Tibial nerve (tissue), 4 donors: ENCODE measurements at regions not wholly inside any gene's neighbourhood (a gene's known extent, or its start where the extent isn't known, plus 50 kb on each side); places are given as distances from the start of the nearest gene placed in this dataset.

ENCODE experiments used
- DNase-seq, 2 donors: peaks; one replicate each; pipeline ENCODE4 v3.0.0-alpha.2; 2019; ENCODE audit warnings: low spot score in 2 of 2
- H3K27ac ChIP-seq, 4 donors: fragments of 200-600 bp; sonication (generic) in 3 of 4; one replicate each; pipeline ENCODE4 v1.5.1; 2017 to 2019; ENCODE audit warnings: mild to moderate bottlenecking in 1 of 4
- H3K27me3 ChIP-seq, 2 donors: fragments of 200-600 bp; sonication (generic) in 1 of 2; one replicate each; pipeline versions ENCODE4 v1.5.1 to v1.6.0; 2017 to 2019
- H3K36me3 ChIP-seq, 3 donors: fragments of 200-600 bp; sonication (generic); one replicate each; pipeline ENCODE4 v1.5.1; 2018 to 2019
- H3K4me1 ChIP-seq, 4 donors: fragments of 200-600 bp; sonication (generic) in 3 of 4; one replicate each; pipeline ENCODE4 v1.5.1; 2017 to 2019
- H3K4me3 ChIP-seq, 4 donors: fragments of 200-600 bp; sonication (generic) in 3 of 4; one replicate each; pipeline ENCODE4 v1.5.1; 2017 to 2019; ENCODE audit warnings: mild to moderate bottlenecking in 1 of 4, moderate library complexity in 1 of 4
- H3K9me3 ChIP-seq, 4 donors: fragments of 200-600 bp; sonication (generic) in 3 of 4; one replicate each; pipeline ENCODE4 v1.5.1; 2017 to 2019
- CTCF ChIP-seq, 5 experiments: fragments of 200-600 bp in 3 of 5; fragments of 450-650 bp in 2 of 5; sonication (generic) in 3 of 5; IDR thresholded peaks; one replicate each; pipeline ENCODE4 v1.5.1; 2016 to 2019; ENCODE audit warnings: antibody characterized with exemption in 5 of 5, mild to moderate bottlenecking in 3 of 5, moderate library complexity in 2 of 5
- EP300 ChIP-seq, 2 donors: sonication (generic); formaldehyde crosslinking; IDR thresholded peaks; one replicate each; pipeline ENCODE4 v1.6.1; 2017; ENCODE audit warnings: antibody characterized with exemption in 2 of 2, mild to moderate bottlenecking in 1 of 2
- POLR2A ChIP-seq, 2 donors: fragments of 450-650 bp; IDR thresholded peaks; one replicate each; pipeline ENCODE4 v1.6.1; 2017; ENCODE audit warnings: antibody characterized with exemption in 2 of 2, mild to moderate bottlenecking in 2 of 2, moderate library complexity in 2 of 2
- WGBS, 2 donors: methylation state at CpG; one replicate each; pipeline ENCODE4 v1.1.5; 2018; 5-methylcytosine and 5-hydroxymethylcytosine counted together

- no peak overlapping the region for H3K27ac ChIP-seq
- no peaks in the 10 kb centered on the region for H3K9me3 ChIP-seq
- no peak for DNase-seq
- no peak for TF ChIP-seq EP300 (IDR thresholded peaks at IDR 0.05)
- H3K36me3 ChIP-seq: no peaks in the 10 kb centered on the region
- H3K4me1 ChIP-seq: no peaks in the 10 kb centered on the region
- 62 to 68% methylated on average over 9 of the region's 9 CpGs for whole genome bisulfite sequencing, 2 donors
- no peak overlapping the region for H3K4me3 ChIP-seq
- H3K27me3 ChIP-seq: no peaks in the 10 kb centered on the region
Measured at GRCh38 chr6:3541006-3541585, 84.2 kb upstream of the SLC22A23 start.

- Histone ChIP-seq H3K36me3 (no peaks in the 10 kb centered on the region), H3K4me1 (no peaks in the 10 kb centered on the region), H3K27ac (no peak overlapping the region), H3K4me3 (no peak overlapping the region), H3K9me3 (no peaks in the 10 kb centered on the region), H3K27me3 (no peaks in the 10 kb centered on the region)
- TF ChIP-seq EP300 (IDR thresholded peaks at IDR 0.05) (no peak), POLR2A (IDR thresholded peaks at IDR 0.05) (no peak), CTCF (IDR thresholded peaks at IDR 0.05) (no peak)
- WGBS, 2 donors: 94 to 97% methylated on average over 8 of the region's 8 CpGs
- DNase-seq: no peak
Measured at GRCh38 chr6:3540253-3540820, 83.5 kb upstream of the SLC22A23 start.

- Histone ChIP-seq H3K36me3 (no peaks in the 10 kb centered on the region), H3K9me3 (no peaks in the 10 kb centered on the region), H3K27ac (no peak overlapping the region), H3K4me1 (no peaks in the 10 kb centered on the region), H3K4me3 (no peak overlapping the region), H3K27me3 (no peaks in the 10 kb centered on the region)
- 78 to 79% methylated on average over 6 of the region's 6 CpGs for WGBS, 2 donors
- no peak for TF ChIP-seq CTCF (IDR thresholded peaks at IDR 0.05)
- no peak for TF ChIP-seq EP300 (IDR thresholded peaks at IDR 0.05)
- no peak for DNase-seq
Measured at GRCh38 chr6:3538536-3538935, 81.7 kb upstream of the SLC22A23 start.

- no peaks in the 10 kb centered on the region for H3K36me3 ChIP-seq
- no peak for DNase-seq
- H3K9me3 ChIP-seq: no peaks in the 10 kb centered on the region
- no peaks in the 10 kb centered on the region for H3K4me1 ChIP-seq
- no peak for TF ChIP-seq CTCF (IDR thresholded peaks at IDR 0.05)
- TF ChIP-seq POLR2A (IDR thresholded peaks at IDR 0.05): no peak
- TF ChIP-seq EP300 (IDR thresholded peaks at IDR 0.05): no peak
- no peaks in the 10 kb centered on the region for H3K27me3 ChIP-seq
- no peak overlapping the region for H3K4me3 ChIP-seq
- 87 to 92% methylated on average over 8 of the region's 8 CpGs for WGBS, 2 donors
- H3K27ac ChIP-seq: no peak overlapping the region
Measured at GRCh38 chr6:3536901-3537300, 80.1 kb upstream of the SLC22A23 start.

- Histone ChIP-seq H3K4me1 (no peaks in the 10 kb centered on the region), H3K36me3 (no peaks in the 10 kb centered on the region), H3K27me3 (no peaks in the 10 kb centered on the region), H3K9me3 (no peaks in the 10 kb centered on the region), H3K4me3 (no peak overlapping the region), H3K27ac (no peak overlapping the region)
- no peak for DNase-seq
- 80 to 83% methylated on average over 19 of the region's 19 CpGs for WGBS, 2 donors
- no peak for TF ChIP-seq CTCF (IDR thresholded peaks at IDR 0.05)
- TF ChIP-seq EP300 (IDR thresholded peaks at IDR 0.05): no peak
- no peak for TF ChIP-seq POLR2A (IDR thresholded peaks at IDR 0.05)
Measured at GRCh38 chr6:3535776-3536435, 79.1 kb upstream of the SLC22A23 start.
